Tibial artery (tissue), 4 donors: ENCODE measurements at regions not wholly inside any gene's neighbourhood (a gene's known extent, or its start where the extent isn't known, plus 50 kb on each side); places are given as distances from the start of the nearest gene placed in this dataset.

Experiments
- DNase-seq, 2 donors: peaks; one replicate each; pipeline ENCODE4 v3.0.0-alpha.2; 2019
- H3K27ac ChIP-seq, 2 donors: fragments of 200-600 bp; sonication (generic) in 1 of 2; 1 replicate in 1 of 2; 2 replicates in 1 of 2; pipeline ENCODE4 v1.5.1; 2018 to 2019; ENCODE audit warnings: mild to moderate bottlenecking in 1 of 2
- H3K27me3 ChIP-seq, 2 donors: fragments of 200-600 bp; sonication (generic) in 1 of 2; one replicate each; pipeline versions ENCODE4 v1.5.1 to v1.6.0; 2016 to 2019
- H3K36me3 ChIP-seq, 3 donors: fragments of 200-600 bp; sonication (generic) in 2 of 3; one replicate each; pipeline ENCODE4 v1.5.1; 2016 to 2019; ENCODE audit warnings: mild to moderate bottlenecking in 2 of 3
- H3K4me1 ChIP-seq, 4 donors: fragments of 200-600 bp; sonication (generic) in 2 of 4; 1 replicate in 3 of 4; 2 replicates in 1 of 4; pipeline ENCODE4 v1.5.1; 2016 to 2019
- H3K4me3 ChIP-seq, 2 donors: fragments of 200-600 bp; sonication (generic) in 1 of 2; 1 replicate in 1 of 2; 2 replicates in 1 of 2; pipeline ENCODE4 v1.5.1; 2018 to 2019; ENCODE audit warnings: mild to moderate bottlenecking in 2 of 2
- H3K9me3 ChIP-seq, 3 donors: fragments of 200-600 bp; sonication (generic) in 1 of 3; one replicate each; pipeline ENCODE4 v1.5.1; 2016 to 2019
- CTCF ChIP-seq, 2 experiments: fragments of 200-600 bp in 1 of 2; fragments of 450-650 bp in 1 of 2; IDR thresholded peaks; one replicate each; pipeline ENCODE4 v1.5.1; 2017 to 2019; ENCODE audit warnings: antibody characterized with exemption in 2 of 2, mild to moderate bottlenecking in 1 of 2, moderate library complexity in 1 of 2
- intact Hi-C: fragments of 100-400 bp; cut with DNase I; formaldehyde crosslinking; loops from one replicate; pipeline ENCODE4 v1.15.0; 2023; ENCODE audit warnings: low total_unique reads

GRCh38 chr21:16519036-16519435 lies 789.3 kb downstream of the USP25 start:
- Histone ChIP-seq H3K4me1 (peaks cover 0 to 10% (median 0%) of the 10 kb centered on the region in 4 donors), H3K9me3 (no peaks in the 10 kb centered on the region), H3K36me3 (no peaks in the 10 kb centered on the region), H3K4me3 (no peak overlapping the region), H3K27me3 (no peaks in the 10 kb centered on the region), H3K27ac (no peak overlapping the region)
- intact Hi-C loops = no loop called here
- TF ChIP-seq CTCF (IDR thresholded peaks at IDR 0.05) = no peak
- DNase-seq = no peak

- intact Hi-C loops = no loop called here
These were observed 789.9 kb downstream of the USP25 start for GRCh38 chr21:16519644-16520043.

GRCh38 chr21:16522548-16522947 lies 792.8 kb downstream of the USP25 start:
- H3K4me3 ChIP-seq = no peak overlapping the region
- no peaks in the 10 kb centered on the region for H3K27me3 ChIP-seq
- peaks cover 0 to 6% (median 0%) of the 10 kb centered on the region in 4 donors for H3K4me1 ChIP-seq
- DNase-seq = no peak
- no peak for TF ChIP-seq CTCF (IDR thresholded peaks at IDR 0.05)
- H3K27ac ChIP-seq = no peak overlapping the region
- no peaks in the 10 kb centered on the region for H3K36me3 ChIP-seq
- H3K9me3 ChIP-seq = no peaks in the 10 kb centered on the region
- intact Hi-C loops = no loop called here

More at GRCh38 chr21:16519644-16520043, 789.9 kb downstream of the USP25 start:
- no peak for TF ChIP-seq CTCF (IDR thresholded peaks at IDR 0.05)
- no peak overlapping the region for H3K27ac ChIP-seq
- H3K36me3 ChIP-seq = no peaks in the 10 kb centered on the region
- no peak for DNase-seq
- no peaks in the 10 kb centered on the region for H3K9me3 ChIP-seq
- H3K4me1 ChIP-seq = peaks cover 0 to 10% (median 0%) of the 10 kb centered on the region in 4 donors
- no peaks in the 10 kb centered on the region for H3K27me3 ChIP-seq
- H3K4me3 ChIP-seq = no peak overlapping the region

GRCh38 chr21:16530656-16531055 lies 800.9 kb downstream of the USP25 start:
- no peaks in the 10 kb centered on the region for H3K36me3 ChIP-seq
- H3K9me3 ChIP-seq = no peaks in the 10 kb centered on the region
- no peak overlapping the region for H3K27ac ChIP-seq
- intact Hi-C loops = no loop called here
- H3K27me3 ChIP-seq = no peaks in the 10 kb centered on the region
- peaks cover 0 to 20% (median 2%) of the 10 kb centered on the region in 4 donors for H3K4me1 ChIP-seq
- TF ChIP-seq CTCF (IDR thresholded peaks at IDR 0.05) = no peak
- H3K4me3 ChIP-seq = no peak overlapping the region
- no peak for DNase-seq

- Histone ChIP-seq H3K27ac (peak overlapping the region; percentile 3 to 18), H3K36me3 (no peaks in the 10 kb centered on the region), H3K9me3 (no peaks in the 10 kb centered on the region), H3K4me3 (no peak overlapping the region), H3K27me3 (no peaks in the 10 kb centered on the region), H3K4me1 (peaks cover 0 to 27% (median 2%) of the 10 kb centered on the region in 4 donors)
- intact Hi-C loops = no loop called here
- TF ChIP-seq CTCF (IDR thresholded peaks at IDR 0.05) = no peak
- no peak for DNase-seq
These were observed 803.1 kb downstream of the USP25 start for GRCh38 chr21:16532840-16533239.
